ENCODE measurements at regions not wholly inside any gene's neighbourhood (a gene's known extent, or its start where the extent isn't known, plus 50 kb on each side); places are given as distances from the start of the nearest gene placed in this dataset.

- DNase-seq, result no peak
Measured at GRCh38 chr17:68658999-68659780, 58.0 kb upstream of the FAM20A start.

- no peak for DNase-seq
Measured at GRCh38 chr17:68657576-68657975, 56.4 kb upstream of the FAM20A start.

- DNase-seq, result no peak
Measured at GRCh38 chr17:68657166-68657565, 56.0 kb upstream of the FAM20A start.

- no peak for DNase-seq
Measured at GRCh38 chr17:68656666-68657065, 55.5 kb upstream of the FAM20A start.
